HS-5 (cell line): ENCODE measurements at regions not wholly inside any gene's neighbourhood (a gene's known extent, or its start where the extent isn't known, plus 50 kb on each side); places are given as distances from the start of the nearest gene placed in this dataset.
"Not testable (repeated sequence)": the region's sequence is repeated elsewhere in the genome, so short reads cannot be mapped to it uniquely, and the experiment has no call there.

Experiments
- DNase-seq: peaks from one replicate; pipeline ENCODE4 v3.0.0-alpha.2; 2012; ENCODE audit warnings: low read depth

- DNase-seq = no peak
Observed at GRCh38 chr9:7622481-7622880, 177.1 kb downstream of the DMAC1 start.

- no peak for DNase-seq
Observed at GRCh38 chr9:7615344-7615743, 184.2 kb downstream of the DMAC1 start.

GRCh38 chr9:7613931-7614330 is 185.6 kb downstream of the DMAC1 start:
- no peak for DNase-seq

- no peak for DNase-seq
Observed at GRCh38 chr9:7608261-7608660, 191.3 kb downstream of the DMAC1 start.

- no peak for DNase-seq
Observed at GRCh38 chr9:7607421-7607820, 192.2 kb downstream of the DMAC1 start.

GRCh38 chr9:7606591-7606990 is 193.0 kb downstream of the DMAC1 start:
- DNase-seq = no peak

- no peak for DNase-seq
Observed at GRCh38 chr9:7601739-7602138, 197.8 kb downstream of the DMAC1 start.

- DNase-seq = no peak
Observed at GRCh38 chr9:7597716-7598115, 201.9 kb downstream of the DMAC1 start.

GRCh38 chr9:7592321-7593316 is 207.0 kb downstream of the DMAC1 start:
- DNase-seq = no peak

- DNase-seq = no peak
Observed at GRCh38 chr9:7591501-7591900, 208.1 kb downstream of the DMAC1 start.

- no peak for DNase-seq
Observed at GRCh38 chr9:7580568-7580967, 219.0 kb downstream of the DMAC1 start.

GRCh38 chr9:7579351-7579750 is 220.2 kb downstream of the DMAC1 start:
- DNase-seq = no peak

- DNase-seq = no peak
Observed at GRCh38 chr9:7578951-7579350, 220.6 kb downstream of the DMAC1 start.

GRCh38 chr9:7570107-7570720 is 229.4 kb downstream of the DMAC1 start:
- DNase-seq = peak; percentile 25

GRCh38 chr9:7567687-7568086 is 231.9 kb downstream of the DMAC1 start:
- no peak for DNase-seq

GRCh38 chr9:7561527-7562080 is 238.0 kb downstream of the DMAC1 start:
- no peak for DNase-seq

GRCh38 chr9:7560669-7561305 is 238.8 kb downstream of the DMAC1 start:
- no peak for DNase-seq

GRCh38 chr9:7554699-7555098 is 244.9 kb downstream of the DMAC1 start:
- DNase-seq = no peak

- DNase-seq = not testable (repeated sequence)
Observed at GRCh38 chr9:7552706-7553105, 246.9 kb downstream of the DMAC1 start.

GRCh38 chr9:7549249-7549648 is 250.3 kb downstream of the DMAC1 start:
- no peak for DNase-seq

- no peak for DNase-seq
Observed at GRCh38 chr9:7546261-7546660, 253.3 kb downstream of the DMAC1 start.

- DNase-seq = no peak
Observed at GRCh38 chr9:7545371-7546165, 254.0 kb downstream of the DMAC1 start.
